HCT116 (cell line): ENCODE measurements at regions not wholly inside any gene's neighbourhood (a gene's known extent, or its start where the extent isn't known, plus 50 kb on each side); places are given as distances from the start of the nearest gene placed in this dataset.

Experiments used
- ATAC-seq: fragments of 200-7000 bp; cut with Tn5 transposase; 2 replicates; pipeline ENCODE4 v1.9.1; 2020; ENCODE audit warnings: mild to moderate bottlenecking, moderate library complexity
- BruUV-seq: library from RNA; stranded (reverse); fragments of 400-500 nt; replicated peaks from 2 replicates; lab custom pipeline; 2021; lab: Mats Ljungman, UMichigan
- CTCF ChIA-PET: fragments of 300-600 bp; sonication (Branson Sonifier 250); formaldehyde crosslinking; loops from one replicate; lab custom pipeline; 2021; ENCODE audit warnings: antibody characterized with exemption; lab: Charles Lee
- POLR2A ChIA-PET: fragments of 300-600, 350-600 bp; sonication (Branson Sonifier 250); formaldehyde crosslinking; loops from one replicate; lab custom pipeline; 2021; ENCODE audit warnings: antibody characterized with exemption; lab: Charles Lee
- RAD21 ChIA-PET, 2 experiments: fragments of 300-600 bp; sonication (Branson Sonifier 250); formaldehyde crosslinking; loops; one replicate each; lab custom pipeline; 2023; ENCODE audit warnings: low total read pairs in 2 of 2; ENCODE audit not compliant: uncharacterized antibody in 2 of 2, unreplicated experiment in 2 of 2, low non-redundant PET in 1 of 2; lab: Charles Lee
- DNase-seq: peaks from one replicate; pipeline ENCODE4 v3.0.0-alpha.2; 2010; ENCODE audit warnings: low read depth, low spot score
- H2AFZ ChIP-seq: fragments of 200-600 bp; shearing (Covaris generic), sonication (generic); 2 replicates; pipeline ENCODE4 v1.6.1; 2017; ENCODE audit warnings: low read depth, mixed run types, mixed read lengths, antibody characterized with exemption, low read length; ENCODE audit not compliant: poor library complexity, severe bottlenecking
- H3K27ac ChIP-seq: 2 replicates; pipeline ENCODE4 v1.5.1; 2012; ENCODE audit warnings: low read depth, low read length
- H3K27me3 ChIP-seq: fragments of 200-600 bp; sonication (generic); 2 replicates; pipeline ENCODE4 v1.6.1; 2016; ENCODE audit warnings: mixed run types, low read length, mixed read lengths; ENCODE audit not compliant: insufficient read depth
- H3K36me3 ChIP-seq, 2 experiments: fragments of 200-500 bp in 1 of 2; fragments of 200-600 bp in 1 of 2; sonication (Bioruptor generic) in 1 of 2; sonication (generic) in 1 of 2; 2 replicates each; pipeline versions ENCODE4 v1.5.1 to v1.6.1; 2014 to 2016; ENCODE audit warnings: low read length in 2 of 2, inconsistent platforms in 1 of 2, mixed read lengths in 1 of 2, mixed run types in 1 of 2; ENCODE audit not compliant: insufficient read depth in 2 of 2, control insufficient read depth in 1 of 2
- H3K4me1 ChIP-seq, 2 experiments: fragments of 200-600 bp in 1 of 2; sonication (generic) in 1 of 2; 2 replicates each; pipeline versions ENCODE4 v1.5.1 to v1.6.1; 2012 to 2017; ENCODE audit warnings: low read length in 2 of 2, inconsistent platforms in 1 of 2, mild to moderate bottlenecking in 1 of 2, mixed read lengths in 1 of 2, mixed run types in 1 of 2, moderate library complexity in 1 of 2; ENCODE audit not compliant: insufficient read depth in 2 of 2, control insufficient read depth in 1 of 2
- H3K4me2 ChIP-seq: fragments of 200-600 bp; sonication (generic); 2 replicates; pipeline ENCODE4 v1.6.1; 2017; ENCODE audit warnings: mixed run types, low read length, mixed read lengths
- H3K4me3 ChIP-seq, 2 experiments: fragments of 200-600 bp in 1 of 2; sonication (generic) in 1 of 2; replicated peaks in 1 of 2; 2 replicates each; pipeline ENCODE4 v1.5.1; 2011 to 2016; ENCODE audit warnings: low read length in 2 of 2, control low read depth in 1 of 2, low read depth in 1 of 2, mild to moderate bottlenecking in 1 of 2, mixed read lengths in 1 of 2, mixed run types in 1 of 2
- H3K79me2 ChIP-seq: fragments of 200-600 bp; sonication (generic); 2 replicates; pipeline ENCODE4 v1.6.1; 2017; ENCODE audit warnings: mild to moderate bottlenecking, mixed run types, low read length, moderate library complexity, mixed read lengths; ENCODE audit not compliant: insufficient read depth
- H3K9ac ChIP-seq: fragments of 200-600 bp; sonication (generic); 2 replicates; pipeline ENCODE4 v1.6.1; 2016; ENCODE audit warnings: low read length, mixed read lengths
- H3K9me2 ChIP-seq: fragments of 200-600 bp; sonication (generic), shearing (Covaris generic); 2 replicates; pipeline ENCODE4 v1.6.1; 2017; ENCODE audit warnings: mixed run types, mild to moderate bottlenecking, moderate library complexity; ENCODE audit not compliant: insufficient read depth
- H3K9me3 ChIP-seq, 2 experiments: fragments of 200-500 bp in 1 of 2; fragments of 200-600 bp in 1 of 2; sonication (Bioruptor generic) in 1 of 2; sonication (generic) in 1 of 2; 2 replicates each; pipeline ENCODE4 v1.6.1; 2014 to 2017; ENCODE audit warnings: low read length in 2 of 2, mixed read lengths in 2 of 2, inconsistent platforms in 1 of 2, low read depth in 1 of 2, mild to moderate bottlenecking in 1 of 2, mixed run types in 1 of 2, moderate library complexity in 1 of 2; ENCODE audit not compliant: control insufficient read depth in 1 of 2, insufficient read depth in 1 of 2
- H4K20me1 ChIP-seq: fragments of 200-600 bp; sonication (generic), shearing (Covaris generic); 2 replicates; pipeline ENCODE4 v1.6.1; 2017; ENCODE audit warnings: mixed run types, mild to moderate bottlenecking, moderate library complexity; ENCODE audit not compliant: insufficient read depth
- ATF3 ChIP-seq: IDR thresholded peaks from 2 replicates; pipeline ENCODE4 v1.6.1; 2012
- CEBPB ChIP-seq: IDR thresholded peaks from 2 replicates; pipeline ENCODE4 v1.6.1; 2012; ENCODE audit warnings: low read depth
- EGR1 ChIP-seq: IDR thresholded peaks from 2 replicates; pipeline ENCODE4 v1.6.1; 2012; ENCODE audit warnings: low read depth
- ELF1 ChIP-seq: IDR thresholded peaks from 2 replicates; pipeline ENCODE4 v1.6.1; 2012; ENCODE audit warnings: low read depth, borderline replicate concordance
- EZH2 ChIP-seq: fragments of 200-600 bp; sonication (generic); IDR thresholded peaks from 2 replicates; pipeline ENCODE4 v1.6.1; 2017; ENCODE audit warnings: antibody characterized with exemption, mixed run types
- EZH2phosphoT487 ChIP-seq: fragments of 200-600 bp; IDR thresholded peaks from 2 replicates; pipeline ENCODE4 v1.6.1; 2018; ENCODE audit warnings: antibody characterized with exemption, borderline replicate concordance
- FOSL1 ChIP-seq: IDR thresholded peaks from 2 replicates; pipeline ENCODE4 v1.6.1; 2012; ENCODE audit warnings: low read depth
- JUND ChIP-seq: IDR thresholded peaks from 2 replicates; pipeline ENCODE4 v1.6.1; 2012
- POLR2A ChIP-seq: IDR thresholded peaks from 2 replicates; pipeline ENCODE4 v1.7.0; 2011; ENCODE audit warnings: borderline replicate concordance; ENCODE audit not compliant: insufficient read depth, insufficient read length; ENCODE audit errors: extremely low read depth
- RAD21 ChIP-seq: IDR thresholded peaks from 2 replicates; pipeline ENCODE4 v1.6.1; 2012; ENCODE audit warnings: low read depth, mild to moderate bottlenecking
- SP1 ChIP-seq: IDR thresholded peaks from 2 replicates; pipeline ENCODE4 v1.6.1; 2012; ENCODE audit warnings: low read depth
- SRF ChIP-seq: IDR thresholded peaks from 2 replicates; pipeline ENCODE4 v1.6.1; 2012; ENCODE audit warnings: low read depth
- TCF7L2 ChIP-seq: IDR thresholded peaks from 2 replicates; pipeline ENCODE4 v1.7.0; 2011; ENCODE audit warnings: borderline replicate concordance, inconsistent platforms; ENCODE audit not compliant: insufficient read depth, insufficient read length; ENCODE audit errors: extremely low read depth
- YY1 ChIP-seq: IDR thresholded peaks from 2 replicates; pipeline ENCODE4 v1.6.1; 2011; ENCODE audit warnings: low read length, low read depth, moderate library complexity, mild to moderate bottlenecking; ENCODE audit not compliant: insufficient replicate concordance; ENCODE audit errors: extremely low read depth
- ZFX ChIP-seq: fragments of 450-650 bp; IDR thresholded peaks from 2 replicates; pipeline ENCODE4 v1.6.1; 2017
- ZNF274 ChIP-seq: fragments of 200-500 bp; sonication (Bioruptor generic); IDR thresholded peaks from 2 replicates; pipeline ENCODE4 v1.6.1; 2014; ENCODE audit warnings: mild to moderate bottlenecking, low read depth, low read length, inconsistent platforms
- intact Hi-C: fragments of 100-400 bp; cut with micrococcal nuclease; formaldehyde crosslinking; loops from 2 replicates; pipeline ENCODE4 v1.10.0; 2022
- TF ChIP-seq, protein P1 (sequence below), 3 experiments: fragments of 200-600 bp in 1 of 3; sonication (generic) in 1 of 3; IDR thresholded peaks in 2 of 3; conservative IDR thresholded peaks in 1 of 3; 2 replicates each; pipeline ENCODE4 v1.5.1; 2012 to 2017; ENCODE audit warnings: low read depth in 2 of 3, low read length in 2 of 3, antibody characterized with exemption in 1 of 3, borderline replicate concordance in 1 of 3, control low read depth in 1 of 3, mild to moderate bottlenecking in 1 of 3, mixed read lengths in 1 of 3, mixed run types in 1 of 3, moderate library complexity in 1 of 3; ENCODE audit not compliant: insufficient read depth in 1 of 3
- TF ChIP-seq, protein P2 (sequence below): IDR thresholded peaks from 2 replicates; pipeline ENCODE4 v1.6.1; 2012

- no TSS peak for BruUV-seq
- Histone ChIP-seq H3K9me3 (no peaks in the 10 kb centered on the region), H3K27me3 (no peaks in the 10 kb centered on the region), H4K20me1 (no peaks in the 10 kb centered on the region), H3K4me2 (no peak overlapping the region), H3K9me2 (no peaks in the 10 kb centered on the region), H3K9ac (no peak overlapping the region), H3K4me3 (no peak overlapping the region), H2AFZ (no peak overlapping the region), H3K36me3 (no peaks in the 10 kb centered on the region), H3K79me2 (no peaks in the 10 kb centered on the region), H3K27ac (no peak overlapping the region), H3K4me1 (no peaks in the 10 kb centered on the region)
- POLR2A ChIA-PET: no interaction called here
- CTCF ChIA-PET: no interaction called here
- ATAC-seq: no peak
- RAD21 ChIA-PET: no interaction called here
- no peak for DNase-seq
- TF ChIP-seq POLR2A (no peak), CEBPB (no peak), SRF (no peak), ATF3 (no peak)
- TF ChIP-seq, protein P1, sequence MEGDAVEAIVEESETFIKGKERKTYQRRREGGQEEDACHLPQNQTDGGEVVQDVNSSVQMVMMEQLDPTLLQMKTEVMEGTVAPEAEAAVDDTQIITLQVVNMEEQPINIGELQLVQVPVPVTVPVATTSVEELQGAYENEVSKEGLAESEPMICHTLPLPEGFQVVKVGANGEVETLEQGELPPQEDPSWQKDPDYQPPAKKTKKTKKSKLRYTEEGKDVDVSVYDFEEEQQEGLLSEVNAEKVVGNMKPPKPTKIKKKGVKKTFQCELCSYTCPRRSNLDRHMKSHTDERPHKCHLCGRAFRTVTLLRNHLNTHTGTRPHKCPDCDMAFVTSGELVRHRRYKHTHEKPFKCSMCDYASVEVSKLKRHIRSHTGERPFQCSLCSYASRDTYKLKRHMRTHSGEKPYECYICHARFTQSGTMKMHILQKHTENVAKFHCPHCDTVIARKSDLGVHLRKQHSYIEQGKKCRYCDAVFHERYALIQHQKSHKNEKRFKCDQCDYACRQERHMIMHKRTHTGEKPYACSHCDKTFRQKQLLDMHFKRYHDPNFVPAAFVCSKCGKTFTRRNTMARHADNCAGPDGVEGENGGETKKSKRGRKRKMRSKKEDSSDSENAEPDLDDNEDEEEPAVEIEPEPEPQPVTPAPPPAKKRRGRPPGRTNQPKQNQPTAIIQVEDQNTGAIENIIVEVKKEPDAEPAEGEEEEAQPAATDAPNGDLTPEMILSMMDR (IDR thresholded peaks at IDR 0.05 in 2 of 3, conservative IDR thresholded peaks at IDR 0.05 in 1 of 3; ENCODE audit: borderline replicate concordance in 1 of 3, insufficient read depth in 1 of 3, low read depth in 2 of 3, low read length in 2 of 3): no peak
- intact Hi-C loops: no loop called here
Observed at GRCh38 chr1:58939146-58939545, 155.3 kb upstream of the JUN start.

GRCh38 chr1:58939666-58940370 lies 156.0 kb upstream of the JUN start:
- Histone ChIP-seq H3K4me3 (no peak overlapping the region), H3K27ac (no peak overlapping the region), H3K9me3 (no peaks in the 10 kb centered on the region), H3K9ac (no peak overlapping the region), H3K4me2 (no peak overlapping the region), H3K27me3 (no peaks in the 10 kb centered on the region), H3K9me2 (no peaks in the 10 kb centered on the region), H3K4me1 (no peaks in the 10 kb centered on the region), H4K20me1 (no peaks in the 10 kb centered on the region), H3K36me3 (no peaks in the 10 kb centered on the region), H2AFZ (no peak overlapping the region), H3K79me2 (no peaks in the 10 kb centered on the region)
- DNase-seq: no peak
- no TSS peak for BruUV-seq
- intact Hi-C loops: no loop called here
- POLR2A ChIA-PET: no interaction called here
- CTCF ChIA-PET: no interaction called here
- ATAC-seq: no peak
- TF ChIP-seq SRF (no peak), ZNF274 (no peak), ELF1 (no peak), ZFX (no peak), EZH2phosphoT487 (no peak), EZH2 (no peak), RAD21 (no peak), CEBPB (no peak), TCF7L2 (no peak), FOSL1 (no peak), JUND (no peak), EGR1 (no peak), SP1 (no peak), YY1 (no peak)
- TF ChIP-seq, protein P2, sequence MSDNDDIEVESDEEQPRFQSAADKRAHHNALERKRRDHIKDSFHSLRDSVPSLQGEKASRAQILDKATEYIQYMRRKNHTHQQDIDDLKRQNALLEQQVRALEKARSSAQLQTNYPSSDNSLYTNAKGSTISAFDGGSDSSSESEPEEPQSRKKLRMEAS: no peak
- RAD21 ChIA-PET: no interaction called here
